Panc1 (cell line): ENCODE measurements at regions not wholly inside any gene's neighbourhood (a gene's known extent, or its start where the extent isn't known, plus 50 kb on each side); places are given as distances from the start of the nearest gene placed in this dataset.

Experiments used
- ATAC-seq: fragments of 200-7000 bp; cut with Tn5 transposase; 2 replicates; pipeline ENCODE4 v1.9.1; 2020; ENCODE audit warnings: mild to moderate bottlenecking, moderate library complexity
- BruUV-seq: library from RNA; stranded (reverse); fragments of 400-500 nt; replicated peaks from 2 replicates; lab custom pipeline; 2021; lab: Mats Ljungman, UMichigan
- CTCF ChIA-PET: fragments of 300-600 bp; sonication (Branson Sonifier 250); formaldehyde crosslinking; loops from one replicate; lab custom pipeline; 2022; ENCODE audit warnings: antibody characterized with exemption; lab: Charles Lee
- POLR2A ChIA-PET: fragments of 300-600 bp; sonication (Branson Sonifier 250); formaldehyde crosslinking; loops from one replicate; lab custom pipeline; 2022; ENCODE audit warnings: antibody characterized with exemption; lab: Charles Lee
- DNase-seq: peaks from one replicate; pipeline ENCODE4 v3.0.0-alpha.2; 2010; ENCODE audit warnings: low read depth, low spot score
- H3K27ac ChIP-seq: 2 replicates; pipeline ENCODE4 v1.5.1; 2011; ENCODE audit warnings: mild to moderate bottlenecking, low read length, inconsistent platforms
- H3K27me3 ChIP-seq: fragments of 200-500 bp; sonication (Bioruptor generic); 2 replicates; pipeline ENCODE4 v1.6.0; 2014; ENCODE audit warnings: low read length, inconsistent platforms; ENCODE audit not compliant: control insufficient read depth, insufficient read depth
- H3K36me3 ChIP-seq: fragments of 200-500 bp; sonication (Bioruptor generic); 2 replicates; pipeline ENCODE4 v1.5.1; 2014; ENCODE audit warnings: inconsistent platforms, mild to moderate bottlenecking, low read length, moderate library complexity; ENCODE audit not compliant: control insufficient read depth, insufficient read depth
- H3K4me1 ChIP-seq: 2 replicates; pipeline ENCODE4 v1.5.1; 2011; ENCODE audit warnings: inconsistent platforms, mild to moderate bottlenecking, low read length, moderate library complexity; ENCODE audit not compliant: control insufficient read depth, insufficient read depth
- H3K4me3 ChIP-seq, 2 experiments: 2 replicates each; pipeline ENCODE4 v1.5.1; 2011 to 2012; ENCODE audit warnings: low read depth in 2 of 2, low read length in 2 of 2, mild to moderate bottlenecking in 2 of 2, inconsistent platforms in 1 of 2, moderate library complexity in 1 of 2
- H3K9me3 ChIP-seq: fragments of 200-500 bp; sonication (Bioruptor generic); 2 replicates; pipeline ENCODE4 v1.5.1; 2014; ENCODE audit warnings: low read depth, mild to moderate bottlenecking, inconsistent platforms, low read length, moderate library complexity; ENCODE audit not compliant: control insufficient read depth, insufficient read depth
- CTCF ChIP-seq: fragments of 450-650 bp; IDR thresholded peaks from 2 replicates; pipeline ENCODE4 v1.5.1; 2017; ENCODE audit warnings: mild to moderate bottlenecking
- POLR2AphosphoS5 ChIP-seq: IDR thresholded peaks from 2 replicates; pipeline ENCODE4 v1.6.1; 2012; ENCODE audit warnings: mild to moderate bottlenecking, low read depth, low read length, moderate library complexity
- REST ChIP-seq, 2 experiments: IDR thresholded peaks; 2 replicates each; pipeline ENCODE4 v1.6.1; 2011 to 2012; ENCODE audit warnings: low read depth in 2 of 2, control low read depth in 1 of 2, low read length in 1 of 2, mild to moderate bottlenecking in 1 of 2, moderate library complexity in 1 of 2; ENCODE audit not compliant: insufficient read depth in 1 of 2
- SIN3A ChIP-seq: IDR thresholded peaks from 2 replicates; pipeline ENCODE4 v1.6.1; 2012; ENCODE audit warnings: low read depth, mild to moderate bottlenecking, low read length, moderate library complexity, borderline replicate concordance; ENCODE audit not compliant: insufficient read depth
- TCF7L2 ChIP-seq: IDR thresholded peaks from 2 replicates; pipeline ENCODE4 v1.6.1; 2011; ENCODE audit warnings: mild to moderate bottlenecking, low read depth, low read length, inconsistent platforms
- in situ Hi-C: cut with HindIII; loops from 2 replicates; pipeline ENCODE4 v1.10.0; 2016; ENCODE audit warnings: low sequenced_read_pairs, low pct_unique_long_range_greater_than_20kb
- intact Hi-C: fragments of 100-400 bp; cut with micrococcal nuclease; formaldehyde crosslinking; loops from one replicate; pipeline ENCODE4 v1.10.0; 2022; ENCODE audit not compliant: unreplicated experiment

- Histone ChIP-seq H3K36me3 (no peaks in the 10 kb centered on the region), H3K4me3 (no peak overlapping the region), H3K27ac (no peak overlapping the region), H3K27me3 (no peaks in the 10 kb centered on the region), H3K9me3 (no peaks in the 10 kb centered on the region), H3K4me1 (no peaks in the 10 kb centered on the region)
- BruUV-seq = no TSS peak
- ATAC-seq (no peak), DNase-seq (no peak)
- TF ChIP-seq REST (IDR thresholded peaks at IDR 0.05; ENCODE audit: insufficient read depth in 1 of 2, low read depth in 2 of 2, low read length in 1 of 2) = no peak
- no peak for TF ChIP-seq CTCF
- no peak for TF ChIP-seq POLR2AphosphoS5
- no peak for TF ChIP-seq TCF7L2
- TF ChIP-seq SIN3A = no peak
- ChIA-PET CTCF (interaction anchor here (0.6 kb wide), 2 partner anchors 86 to 370 kb away, joined by 3 to 4 read pairs; no protein-coding TSS in a partner anchor), POLR2A (no interaction called here)
- in situ Hi-C loops = no loop called here
- intact Hi-C loops = no loop called here
These were observed 279.5 kb upstream of the AUTS2 start for GRCh38 chr7:69318794-69319193.

- in situ Hi-C loops = no loop called here
- no peaks in the 10 kb centered on the region for H3K9me3 ChIP-seq
- no peaks in the 10 kb centered on the region for H3K4me1 ChIP-seq
- no peaks in the 10 kb centered on the region for H3K36me3 ChIP-seq
- ATAC-seq (no peak), DNase-seq (no peak)
- no TSS peak for BruUV-seq
- H3K4me3 ChIP-seq = no peak overlapping the region
- no peak overlapping the region for H3K27ac ChIP-seq
- TF ChIP-seq CTCF = no peak
- ChIA-PET POLR2A (no interaction called here), CTCF (no interaction called here)
- H3K27me3 ChIP-seq = no peaks in the 10 kb centered on the region
- intact Hi-C loops = no loop called here
These were observed 269.8 kb upstream of the AUTS2 start for GRCh38 chr7:69328516-69328915.
